ENCODE measurements at regions not wholly inside any gene's neighbourhood (a gene's known extent, or its start where the extent isn't known, plus 50 kb on each side); places are given as distances from the start of the nearest gene placed in this dataset.

DNA sequence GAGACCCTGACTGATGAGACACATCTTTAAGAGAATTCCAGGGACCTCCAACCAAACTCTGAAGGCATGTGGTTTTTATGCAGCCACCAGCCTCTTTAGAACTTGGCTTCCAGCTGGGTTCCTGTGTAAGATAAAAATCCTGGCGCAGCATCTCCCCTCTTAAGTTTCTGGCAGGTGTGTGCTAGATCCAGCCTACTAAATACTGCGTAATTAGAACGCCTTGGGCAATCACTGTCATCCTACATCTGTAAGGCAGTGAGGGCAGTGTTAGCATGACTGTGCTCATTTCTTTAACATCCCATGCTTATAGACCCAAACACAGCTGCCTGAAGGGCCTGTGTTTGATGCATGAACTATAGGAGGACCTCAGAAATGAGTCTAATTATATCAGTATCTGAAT lies 173.5 kb upstream of the OBI1 start:
- TF ChIP-seq, protein P1, sequence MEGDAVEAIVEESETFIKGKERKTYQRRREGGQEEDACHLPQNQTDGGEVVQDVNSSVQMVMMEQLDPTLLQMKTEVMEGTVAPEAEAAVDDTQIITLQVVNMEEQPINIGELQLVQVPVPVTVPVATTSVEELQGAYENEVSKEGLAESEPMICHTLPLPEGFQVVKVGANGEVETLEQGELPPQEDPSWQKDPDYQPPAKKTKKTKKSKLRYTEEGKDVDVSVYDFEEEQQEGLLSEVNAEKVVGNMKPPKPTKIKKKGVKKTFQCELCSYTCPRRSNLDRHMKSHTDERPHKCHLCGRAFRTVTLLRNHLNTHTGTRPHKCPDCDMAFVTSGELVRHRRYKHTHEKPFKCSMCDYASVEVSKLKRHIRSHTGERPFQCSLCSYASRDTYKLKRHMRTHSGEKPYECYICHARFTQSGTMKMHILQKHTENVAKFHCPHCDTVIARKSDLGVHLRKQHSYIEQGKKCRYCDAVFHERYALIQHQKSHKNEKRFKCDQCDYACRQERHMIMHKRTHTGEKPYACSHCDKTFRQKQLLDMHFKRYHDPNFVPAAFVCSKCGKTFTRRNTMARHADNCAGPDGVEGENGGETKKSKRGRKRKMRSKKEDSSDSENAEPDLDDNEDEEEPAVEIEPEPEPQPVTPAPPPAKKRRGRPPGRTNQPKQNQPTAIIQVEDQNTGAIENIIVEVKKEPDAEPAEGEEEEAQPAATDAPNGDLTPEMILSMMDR (IDR thresholded peaks at IDR 0.05): no peak
- TF ChIP-seq, protein P2, sequence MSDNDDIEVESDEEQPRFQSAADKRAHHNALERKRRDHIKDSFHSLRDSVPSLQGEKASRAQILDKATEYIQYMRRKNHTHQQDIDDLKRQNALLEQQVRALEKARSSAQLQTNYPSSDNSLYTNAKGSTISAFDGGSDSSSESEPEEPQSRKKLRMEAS (IDR thresholded peaks at IDR 0.05): no peak

Data from A549 (cell line).